MM.1S (cell line): ENCODE measurements at regions not wholly inside any gene's neighbourhood (a gene's known extent, or its start where the extent isn't known, plus 50 kb on each side); places are given as distances from the start of the nearest gene placed in this dataset.

ENCODE experiments used
- DNase-seq: peaks from one replicate; pipeline ENCODE4 v3.0.0-alpha.2; 2015
- H2AFZ ChIP-seq: fragments of 300-600 bp; sonication (generic); 2 replicates; pipeline ENCODE4 v1.6.0; 2016; ENCODE audit warnings: antibody characterized with exemption, low read length
- H3F3A ChIP-seq: fragments of 300-600 bp; sonication (generic); 2 replicates; pipeline ENCODE4 v1.6.1; 2016; ENCODE audit warnings: mild to moderate bottlenecking, antibody characterized with exemption, low read length, moderate library complexity, mixed read lengths; ENCODE audit not compliant: insufficient read depth
- H3K27ac ChIP-seq: fragments of 300-600 bp; sonication (generic); 2 replicates; pipeline ENCODE4 v1.5.1; 2016; ENCODE audit warnings: mild to moderate bottlenecking, low read length
- H3K27me3 ChIP-seq: fragments of 300-600 bp; sonication (generic); replicated peaks from 2 replicates; pipeline ENCODE4 v1.6.0; 2016; ENCODE audit warnings: low read length; ENCODE audit not compliant: insufficient read depth
- H3K36me3 ChIP-seq: fragments of 300-600 bp; sonication (generic); replicated peaks from 2 replicates; pipeline ENCODE4 v1.6.1; 2016; ENCODE audit warnings: mild to moderate bottlenecking, low read length, mixed read lengths; ENCODE audit not compliant: insufficient read depth
- H3K4me1 ChIP-seq: fragments of 300-600 bp; sonication (generic); 2 replicates; pipeline ENCODE4 v1.6.1; 2016; ENCODE audit warnings: low read length, mixed read lengths
- H3K4me2 ChIP-seq: fragments of 300-600 bp; sonication (generic); 2 replicates; pipeline ENCODE4 v1.6.0; 2016; ENCODE audit warnings: low read depth, low read length
- H3K4me3 ChIP-seq: fragments of 300-600 bp; sonication (generic); 2 replicates; pipeline ENCODE4 v1.5.1; 2016; ENCODE audit warnings: low read length, mixed read lengths
- H3K79me2 ChIP-seq: fragments of 300-600 bp; sonication (generic); 2 replicates; pipeline ENCODE4 v1.6.1; 2016; ENCODE audit warnings: mixed run types, low read length, mixed read lengths
- H3K9ac ChIP-seq: fragments of 300-600 bp; sonication (generic); 2 replicates; pipeline ENCODE4 v1.6.1; 2016; ENCODE audit warnings: low read length, mixed read lengths
- H3K9me2 ChIP-seq: fragments of 300-600 bp; sonication (generic); replicated peaks from 2 replicates; pipeline ENCODE4 v1.6.1; 2016; ENCODE audit warnings: mild to moderate bottlenecking, low read length, mixed read lengths; ENCODE audit not compliant: insufficient read depth
- H3K9me3 ChIP-seq: fragments of 300-600 bp; sonication (generic); replicated peaks from 2 replicates; pipeline ENCODE4 v1.6.1; 2016; ENCODE audit warnings: mild to moderate bottlenecking, low read length, mixed read lengths; ENCODE audit not compliant: insufficient read depth
- H4K20me1 ChIP-seq: fragments of 300-600 bp; sonication (generic); 2 replicates; pipeline ENCODE4 v1.6.1; 2016; ENCODE audit warnings: mild to moderate bottlenecking, low read length, moderate library complexity, mixed read lengths; ENCODE audit not compliant: insufficient read depth
- EZH2 ChIP-seq: fragments of 300-600 bp; sonication (generic); optimal IDR thresholded peaks from 2 replicates; pipeline ENCODE3; 2017; ENCODE audit warnings: low read depth, mild to moderate bottlenecking, antibody characterized with exemption, low read length, mixed read lengths
- EZH2phosphoT487 ChIP-seq: fragments of 300-600 bp; sonication (generic); IDR thresholded peaks from 2 replicates; pipeline ENCODE4 v1.6.1; 2018; ENCODE audit warnings: antibody characterized with exemption, low read length
- TF ChIP-seq, protein P1 (sequence below): fragments of 300-600 bp; sonication (generic); IDR thresholded peaks from 2 replicates; pipeline ENCODE4 v1.5.1; 2016; ENCODE audit warnings: antibody characterized with exemption, low read length, mixed read lengths

DNA sequence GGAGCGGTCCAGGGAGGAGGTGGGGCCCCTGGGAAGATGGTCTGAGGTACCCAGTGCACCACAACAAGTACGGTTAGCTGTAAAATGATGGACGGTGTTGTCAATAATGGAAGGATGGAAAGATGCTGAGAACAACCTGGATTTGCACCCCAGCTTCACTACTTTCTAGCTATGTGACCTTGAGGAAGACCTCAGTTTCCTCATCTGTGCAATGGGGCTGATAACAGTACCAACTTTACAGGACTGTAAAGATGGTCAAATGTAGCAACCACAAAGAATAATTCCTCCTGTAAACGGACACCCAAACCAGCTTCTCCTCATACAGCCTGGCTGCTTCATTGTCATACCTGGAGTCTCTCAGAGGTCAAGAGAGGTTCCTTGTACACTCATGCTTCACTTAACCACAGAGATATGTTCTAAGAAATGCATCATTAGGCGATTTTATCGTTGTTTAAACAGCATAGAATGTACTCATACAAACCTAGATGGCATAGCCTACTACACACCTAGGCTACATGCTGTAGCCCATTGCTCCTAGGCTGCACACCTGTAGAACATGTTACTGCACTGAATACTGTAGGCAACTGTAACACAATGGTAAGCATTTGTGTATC is 65.5 kb upstream of the LMO2 start:
- H3K79me2 ChIP-seq = no peaks in the 10 kb centered on the region
- no peaks in the 10 kb centered on the region for H3K9me3 ChIP-seq
- H2AFZ ChIP-seq = no peak overlapping the region
- TF ChIP-seq, protein P1, sequence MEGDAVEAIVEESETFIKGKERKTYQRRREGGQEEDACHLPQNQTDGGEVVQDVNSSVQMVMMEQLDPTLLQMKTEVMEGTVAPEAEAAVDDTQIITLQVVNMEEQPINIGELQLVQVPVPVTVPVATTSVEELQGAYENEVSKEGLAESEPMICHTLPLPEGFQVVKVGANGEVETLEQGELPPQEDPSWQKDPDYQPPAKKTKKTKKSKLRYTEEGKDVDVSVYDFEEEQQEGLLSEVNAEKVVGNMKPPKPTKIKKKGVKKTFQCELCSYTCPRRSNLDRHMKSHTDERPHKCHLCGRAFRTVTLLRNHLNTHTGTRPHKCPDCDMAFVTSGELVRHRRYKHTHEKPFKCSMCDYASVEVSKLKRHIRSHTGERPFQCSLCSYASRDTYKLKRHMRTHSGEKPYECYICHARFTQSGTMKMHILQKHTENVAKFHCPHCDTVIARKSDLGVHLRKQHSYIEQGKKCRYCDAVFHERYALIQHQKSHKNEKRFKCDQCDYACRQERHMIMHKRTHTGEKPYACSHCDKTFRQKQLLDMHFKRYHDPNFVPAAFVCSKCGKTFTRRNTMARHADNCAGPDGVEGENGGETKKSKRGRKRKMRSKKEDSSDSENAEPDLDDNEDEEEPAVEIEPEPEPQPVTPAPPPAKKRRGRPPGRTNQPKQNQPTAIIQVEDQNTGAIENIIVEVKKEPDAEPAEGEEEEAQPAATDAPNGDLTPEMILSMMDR = no peak
- TF ChIP-seq EZH2phosphoT487 (no peak), EZH2 (no peak)
- no peaks in the 10 kb centered on the region for H4K20me1 ChIP-seq
- H3F3A ChIP-seq = no peaks in the 10 kb centered on the region
- H3K4me2 ChIP-seq = no peak overlapping the region
- H3K27me3 ChIP-seq = no peaks in the 10 kb centered on the region
- H3K9ac ChIP-seq = no peak overlapping the region
- no peaks in the 10 kb centered on the region for H3K9me2 ChIP-seq
- DNase-seq = no peak
- no peak overlapping the region for H3K4me3 ChIP-seq
- H3K27ac ChIP-seq = no peak overlapping the region
- H3K36me3 ChIP-seq = no peaks in the 10 kb centered on the region
- no peaks in the 10 kb centered on the region for H3K4me1 ChIP-seq

DNA sequence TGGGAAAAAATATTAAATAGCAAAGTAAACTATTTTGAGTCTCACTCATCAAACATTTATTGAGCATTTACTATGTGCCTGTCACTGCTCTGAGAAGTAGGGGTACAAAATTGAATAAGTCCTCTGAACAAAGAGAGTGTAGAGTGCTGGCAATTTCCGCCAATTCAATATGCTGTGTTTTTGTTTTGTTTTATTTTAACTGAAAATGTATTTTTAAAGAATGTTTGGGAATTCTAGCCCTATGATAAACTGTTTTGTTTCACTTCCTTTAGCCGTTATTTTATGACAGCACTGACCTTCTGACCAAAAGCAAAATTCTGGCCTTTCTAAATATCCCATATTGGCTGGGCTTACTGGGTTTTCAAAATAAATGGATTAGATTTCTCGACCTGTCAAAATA is 64.7 kb upstream of the LMO2 start:
- H3K9ac ChIP-seq = no peak overlapping the region
- H3K4me3 ChIP-seq = no peak overlapping the region
- no peaks in the 10 kb centered on the region for H3K79me2 ChIP-seq
- no peaks in the 10 kb centered on the region for H3F3A ChIP-seq
- H2AFZ ChIP-seq = no peak overlapping the region
- no peak overlapping the region for H3K27ac ChIP-seq
- no peaks in the 10 kb centered on the region for H3K27me3 ChIP-seq
- H3K9me3 ChIP-seq = no peaks in the 10 kb centered on the region
- H3K4me1 ChIP-seq = no peaks in the 10 kb centered on the region
- TF ChIP-seq EZH2phosphoT487 = no peak
- no peak for TF ChIP-seq EZH2
- TF ChIP-seq, protein P1 = no peak
- H3K36me3 ChIP-seq = no peaks in the 10 kb centered on the region
- H4K20me1 ChIP-seq = no peaks in the 10 kb centered on the region
- DNase-seq = no peak
- no peak overlapping the region for H3K4me2 ChIP-seq
- no peaks in the 10 kb centered on the region for H3K9me2 ChIP-seq

DNA sequence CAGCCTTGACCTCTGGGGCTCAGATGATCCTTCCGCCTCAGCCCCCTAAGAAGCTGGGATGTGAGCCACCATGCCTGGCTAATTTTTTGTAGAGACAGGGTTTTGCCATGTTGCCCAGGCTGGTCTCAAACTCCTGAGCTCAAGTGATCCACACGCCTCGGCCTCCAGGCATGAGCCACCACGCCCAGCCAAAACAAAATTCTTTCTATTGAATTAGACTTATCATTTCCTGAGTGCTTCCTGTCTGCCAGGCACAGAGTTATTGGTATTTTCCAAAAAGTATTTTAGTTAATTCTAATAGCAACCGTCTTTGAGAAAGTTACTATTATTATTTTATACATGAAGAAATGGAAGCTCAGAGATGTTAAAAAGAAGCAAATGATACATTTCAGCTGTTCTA is 61.4 kb upstream of the LMO2 start:
- no peaks in the 10 kb centered on the region for H3K9me2 ChIP-seq
- no peak overlapping the region for H2AFZ ChIP-seq
- no peaks in the 10 kb centered on the region for H3K36me3 ChIP-seq
- H3K27ac ChIP-seq = no peak overlapping the region
- no peak for DNase-seq
- no peaks in the 10 kb centered on the region for H3K79me2 ChIP-seq
- H4K20me1 ChIP-seq = no peaks in the 10 kb centered on the region
- H3K9me3 ChIP-seq = no peaks in the 10 kb centered on the region
- H3K4me2 ChIP-seq = no peak overlapping the region
- H3K4me3 ChIP-seq = no peak overlapping the region
- H3K4me1 ChIP-seq = no peaks in the 10 kb centered on the region
- H3K27me3 ChIP-seq = no peaks in the 10 kb centered on the region
- no peaks in the 10 kb centered on the region for H3F3A ChIP-seq
- TF ChIP-seq EZH2 (no peak), EZH2phosphoT487 (no peak)
- TF ChIP-seq, protein P1 = no peak
- no peak overlapping the region for H3K9ac ChIP-seq
